Heart right ventricle (tissue), 16 donors: ENCODE measurements at regions not wholly inside any gene's neighbourhood (a gene's known extent, or its start where the extent isn't known, plus 50 kb on each side); places are given as distances from the start of the nearest gene placed in this dataset.
A peak's percentile ranks its signal among the peaks of the same experiment; 100 is the strongest.

ENCODE experiments used
- ATAC-seq, 8 donors: fragments of 200-7000 bp; cut with Tn5 transposase; one replicate each; pipeline ENCODE4 v1.9.1; 2020; ENCODE audit warnings: mild to moderate bottlenecking in 8 of 8, moderate library complexity in 8 of 8, moderate number of reproducible peaks in 1 of 8
- DNase-seq, 2 donors: peaks; one replicate each; pipeline ENCODE4 v3.0.0-alpha.2; 2020
- H3K27ac ChIP-seq, 10 donors: fragments of 200-600 bp; sonication (generic) in 2 of 10; one replicate each; pipeline versions ENCODE4 v1.5.0 to v1.8.0; 2020 to 2022; ENCODE audit warnings: mild to moderate bottlenecking in 3 of 10
- H3K27me3 ChIP-seq, 7 donors: fragments of 200-600 bp; one replicate each; pipeline ENCODE4 v1.8.0; 2021 to 2022; ENCODE audit warnings: mild to moderate bottlenecking in 2 of 7
- H3K36me3 ChIP-seq, 9 donors: fragments of 200-600 bp; sonication (generic) in 1 of 9; one replicate each; pipeline versions ENCODE4 v1.5.0 to v1.8.0; 2020 to 2022; ENCODE audit warnings: mild to moderate bottlenecking in 2 of 9
- H3K4me1 ChIP-seq, 9 donors: fragments of 200-600 bp; sonication (generic) in 1 of 9; one replicate each; pipeline versions ENCODE4 v1.5.0 to v1.8.0; 2020 to 2022; ENCODE audit warnings: mild to moderate bottlenecking in 4 of 9
- H3K4me3 ChIP-seq, 10 donors: fragments of 200-600 bp; sonication (generic) in 2 of 10; one replicate each; pipeline versions ENCODE4 v1.5.0 to v1.8.0; 2020 to 2022; ENCODE audit warnings: mild to moderate bottlenecking in 7 of 10, moderate library complexity in 2 of 10
- H3K9me3 ChIP-seq, 11 donors: fragments of 200-600 bp in 10 of 11; sonication (generic) in 2 of 11; one replicate each; pipeline versions ENCODE4 v1.5.0 to v1.8.0; 2013 to 2022; ENCODE audit warnings: mild to moderate bottlenecking in 2 of 11, control low read depth in 1 of 11, moderate library complexity in 1 of 11
- WGBS, 2 donors: extraction: QIAGEN DNeasy Blood & Tissue Kit; methylation state at CpG; one replicate each; pipeline ENCODE4 v1.1.7; 2013; ENCODE audit warnings: inconsistent platforms in 1 of 2; 5-methylcytosine and 5-hydroxymethylcytosine counted together
- intact Hi-C, 10 donors: fragments of 100-400 bp; cut with DNase I; formaldehyde crosslinking; loops; one replicate each; pipeline versions ENCODE4 v1.11.1 to v1.14.2; 2022
- TF ChIP-seq, protein P1 (sequence below), 9 donors: fragments of 200-600 bp; sonication (generic) in 2 of 9; IDR thresholded peaks; one replicate each; pipeline versions ENCODE4 v1.5.0 to v1.8.0; 2021 to 2022; ENCODE audit warnings: antibody characterized with exemption in 9 of 9, mild to moderate bottlenecking in 5 of 9, moderate library complexity in 1 of 9
- donor health status: Arrhythmogenic right ventricular cardiomyopathy.
- donor health status: ischemic (EF 13 %, LVEDD 7.1; RV severe dilation, severe dysfunction).
- donor health status: healthy with polysubstance abuse.
- donor health status: DM: no; HTN: yes; CAD: no.
- donor health status: DM: no; HTN: no; CAD: no.
- donor health status: ischemic (EF 25% LVEDD 6.9; RV normal size, moderate dysfunction).
- donor health status: ischemic (EF 25% LVEDD 5.7; RV mildly dilated, moderate dysfunction).
- donor health status: healthy.
- donor health status: DM: yes; HTN: yes; CAD: no.
- donor health status: Ischemic cardiomyopathy.
- donor health status: ischemic (EF 35%, LVEDD 5.7; RV mildly dilated, moderate dysfunction).
- donor health status: nonischemic (EF 11% LVEDD 7.7; RV severe dilation, severe dysfunction).
- donor health status: DM: yes; HTN: yes; CAD: no.
- donor health status: PGD.
- donor health status: ischemic (EF 29% LVEDD 5.4; RV normal size, mild dysfunction).
- donor health status: nonischemic (EF 23%, LVEDD 6.1; RV moderate dilation, normal function).

DNA sequence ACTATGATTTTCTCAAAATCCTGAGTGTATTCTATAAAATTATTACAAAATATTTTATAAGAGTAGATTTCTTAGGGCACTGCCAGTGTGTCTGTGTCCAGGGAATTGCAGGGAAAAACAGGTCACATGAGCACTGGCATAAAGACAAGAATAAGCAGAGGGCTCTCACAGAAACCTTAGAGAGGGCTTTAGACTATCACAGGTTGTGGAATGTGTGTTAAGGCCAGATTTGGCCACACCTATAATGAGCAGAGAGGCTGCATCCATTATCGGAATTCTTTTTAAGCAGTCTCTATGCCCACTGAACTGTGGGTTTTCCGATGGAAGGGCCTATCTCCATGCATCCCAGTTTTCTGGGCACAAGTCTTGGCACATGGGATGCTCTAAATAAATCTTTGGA, 90.2 kb downstream of the RTP4 start:
- DNase-seq, result no peak
- H3K27ac ChIP-seq, result no peak overlapping the region
- H3K9me3 ChIP-seq, result no peaks in the 10 kb centered on the region
- 83 to 84% methylated on average over 2 of the region's 2 CpGs for WGBS, 2 donors
- TF ChIP-seq, protein P1, sequence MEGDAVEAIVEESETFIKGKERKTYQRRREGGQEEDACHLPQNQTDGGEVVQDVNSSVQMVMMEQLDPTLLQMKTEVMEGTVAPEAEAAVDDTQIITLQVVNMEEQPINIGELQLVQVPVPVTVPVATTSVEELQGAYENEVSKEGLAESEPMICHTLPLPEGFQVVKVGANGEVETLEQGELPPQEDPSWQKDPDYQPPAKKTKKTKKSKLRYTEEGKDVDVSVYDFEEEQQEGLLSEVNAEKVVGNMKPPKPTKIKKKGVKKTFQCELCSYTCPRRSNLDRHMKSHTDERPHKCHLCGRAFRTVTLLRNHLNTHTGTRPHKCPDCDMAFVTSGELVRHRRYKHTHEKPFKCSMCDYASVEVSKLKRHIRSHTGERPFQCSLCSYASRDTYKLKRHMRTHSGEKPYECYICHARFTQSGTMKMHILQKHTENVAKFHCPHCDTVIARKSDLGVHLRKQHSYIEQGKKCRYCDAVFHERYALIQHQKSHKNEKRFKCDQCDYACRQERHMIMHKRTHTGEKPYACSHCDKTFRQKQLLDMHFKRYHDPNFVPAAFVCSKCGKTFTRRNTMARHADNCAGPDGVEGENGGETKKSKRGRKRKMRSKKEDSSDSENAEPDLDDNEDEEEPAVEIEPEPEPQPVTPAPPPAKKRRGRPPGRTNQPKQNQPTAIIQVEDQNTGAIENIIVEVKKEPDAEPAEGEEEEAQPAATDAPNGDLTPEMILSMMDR (IDR thresholded peaks at IDR 0.05), result no peak
- no peak overlapping the region for H3K4me3 ChIP-seq
- H3K4me1 ChIP-seq, result peaks cover 0 to 6% (median 0%) of the 10 kb centered on the region in 9 donors
- intact Hi-C loops, result no loop called here
- peaks cover 0 to 4% (median 0%) of the 10 kb centered on the region in 7 donors for H3K27me3 ChIP-seq
- ATAC-seq, result no peak
- H3K36me3 ChIP-seq, result no peaks in the 10 kb centered on the region

DNA sequence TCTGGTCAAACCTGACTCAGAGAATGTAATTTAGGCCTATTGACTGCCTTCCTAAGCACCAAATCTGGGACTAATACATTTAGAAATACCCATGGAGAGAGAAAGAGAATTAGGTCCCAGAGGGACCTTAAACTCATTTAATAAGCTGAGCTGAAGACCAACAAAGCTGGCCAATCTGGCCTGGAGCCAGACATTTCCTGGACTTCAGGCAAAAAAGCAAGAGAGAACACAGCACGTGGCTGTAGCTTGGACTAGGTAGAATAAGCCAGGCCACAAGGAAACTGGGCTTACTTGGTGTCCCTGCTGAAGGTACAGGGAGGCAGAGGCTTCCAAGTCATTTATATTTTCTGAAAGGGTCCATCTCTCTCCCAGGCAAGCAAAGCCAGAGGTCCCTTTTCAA, 88.1 kb downstream of the RTP4 start:
- TF ChIP-seq, protein P1 (IDR thresholded peaks at IDR 0.05), result no peak
- intact Hi-C loops, result no loop called here
- no peak overlapping the region for H3K4me3 ChIP-seq
- H3K27me3 ChIP-seq, result no peaks in the 10 kb centered on the region
- DNase-seq, result peak; percentile 35 to 57
- H3K9me3 ChIP-seq, result no peaks in the 10 kb centered on the region
- 0 to 10% methylated on average over 1 of the region's 1 CpG for WGBS, 2 donors
- H3K27ac ChIP-seq, result no peak overlapping the region
- no peaks in the 10 kb centered on the region for H3K36me3 ChIP-seq
- H3K4me1 ChIP-seq, result peaks cover 0 to 6% (median 0%) of the 10 kb centered on the region in 9 donors
- ATAC-seq, result peak in 4 of 8 donors; percentile 24 to 46 (median 31)

DNA sequence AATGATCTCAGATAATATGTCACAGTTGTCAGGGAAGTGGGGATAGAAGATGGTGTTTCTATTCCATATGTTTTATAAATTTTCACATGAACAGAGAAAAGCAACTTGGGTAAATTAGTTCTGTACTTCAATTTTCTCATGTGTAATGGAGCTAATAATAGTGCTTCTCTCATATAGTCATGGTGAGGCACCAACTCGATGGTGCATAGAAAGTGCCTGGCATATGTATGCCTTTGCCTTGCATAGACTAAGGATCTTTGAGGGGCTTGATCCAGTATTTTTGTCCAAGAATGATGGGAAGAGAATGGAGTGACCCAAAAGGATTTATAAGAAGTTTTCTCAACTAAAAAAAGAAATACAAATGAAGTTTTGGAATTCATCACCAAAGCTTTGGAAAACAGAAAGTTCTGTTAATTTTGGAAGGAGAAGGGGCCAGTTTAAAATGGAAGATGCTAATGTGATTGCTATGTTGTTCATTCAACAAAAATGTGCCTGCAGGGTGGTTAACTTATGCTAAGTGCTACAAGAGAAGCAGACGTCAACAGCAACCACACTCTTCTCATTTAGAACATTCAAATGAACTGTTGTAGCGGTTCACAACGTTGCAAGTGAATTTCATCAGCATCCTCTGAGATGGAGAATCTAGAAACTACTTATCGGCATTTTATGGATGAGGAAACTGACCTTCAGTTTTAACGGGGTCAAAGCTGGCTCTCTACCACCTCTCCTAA, 86.1 kb downstream of the RTP4 start:
- DNase-seq (no peak), ATAC-seq (no peak)
- no peaks in the 10 kb centered on the region for H3K27me3 ChIP-seq
- no peaks in the 10 kb centered on the region for H3K9me3 ChIP-seq
- no peaks in the 10 kb centered on the region for H3K36me3 ChIP-seq
- TF ChIP-seq, protein P1 (IDR thresholded peaks at IDR 0.05), result no peak
- intact Hi-C loops, result no loop called here
- H3K4me1 ChIP-seq, result peaks cover 0 to 6% (median 0%) of the 10 kb centered on the region in 9 donors
- 75 to 79% methylated on average over 6 of the region's 6 CpGs for WGBS, 2 donors
- H3K27ac ChIP-seq, result no peak overlapping the region
- no peak overlapping the region for H3K4me3 ChIP-seq

DNA sequence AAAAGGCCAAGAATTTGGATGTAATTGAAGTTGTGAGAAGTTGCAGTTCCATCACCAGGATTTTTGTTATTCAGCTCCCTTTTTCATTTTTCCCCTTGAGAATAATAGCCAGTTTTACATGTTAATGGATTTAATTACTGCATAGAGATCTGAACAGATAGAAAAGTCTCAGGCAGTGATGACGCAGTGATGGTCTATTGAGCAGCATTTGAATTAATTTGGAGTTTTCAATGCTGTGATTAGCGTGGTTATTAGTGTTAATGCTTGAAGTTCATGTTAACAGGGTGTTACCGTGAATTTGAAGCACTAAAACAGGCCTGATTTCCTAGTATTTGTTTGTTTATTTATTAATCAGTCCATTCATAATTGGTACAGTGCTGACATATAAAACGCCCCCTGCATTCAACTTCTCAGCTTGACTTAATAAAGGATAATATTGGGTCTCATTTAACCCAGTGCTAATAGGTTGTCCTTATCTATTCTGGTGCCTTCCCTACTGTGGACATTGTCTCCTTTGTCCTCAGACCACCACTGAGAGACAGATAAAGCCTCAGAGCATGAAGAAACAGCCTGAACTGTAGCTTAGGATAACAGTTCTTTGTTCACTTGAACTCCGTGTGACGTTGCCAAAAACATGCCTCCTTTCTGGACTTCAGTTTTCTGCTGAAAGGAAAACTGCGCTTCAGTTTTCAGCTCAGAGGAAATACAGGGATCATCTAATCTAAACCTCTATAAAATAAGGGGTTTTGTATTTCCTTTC, 82.4 kb downstream of the RTP4 start:
- Histone ChIP-seq H3K27ac (no peak overlapping the region), H3K36me3 (no peaks in the 10 kb centered on the region), H3K4me1 (no peaks in the 10 kb centered on the region), H3K27me3 (no peaks in the 10 kb centered on the region), H3K9me3 (no peaks in the 10 kb centered on the region), H3K4me3 (no peak overlapping the region)
- no peak for DNase-seq
- intact Hi-C loops, result no loop called here
- TF ChIP-seq, protein P1 (IDR thresholded peaks at IDR 0.05), result no peak
- no peak for ATAC-seq
- 56 to 60% methylated on average over 7 of the region's 7 CpGs for WGBS, 2 donors
